Hepatocyte (in vitro differentiated cells): ENCODE measurements at regions not wholly inside any gene's neighbourhood (a gene's known extent, or its start where the extent isn't known, plus 50 kb on each side); places are given as distances from the start of the nearest gene placed in this dataset.

ENCODE experiments used
- DNase-seq: peaks from one replicate; pipeline ENCODE4 v3.0.0-alpha.2; 2016; ENCODE audit warnings: low spot score
- H2AFZ ChIP-seq: fragments of 200-600 bp; sonication (generic); 2 replicates; pipeline ENCODE4 v1.6.0; 2016; ENCODE audit warnings: antibody characterized with exemption, mild to moderate bottlenecking
- H3K27ac ChIP-seq: fragments of 200-600 bp; sonication (generic); 2 replicates; pipeline ENCODE4 v1.5.1; 2016; ENCODE audit warnings: mild to moderate bottlenecking
- H3K27me3 ChIP-seq: fragments of 200-600 bp; sonication (generic); 2 replicates; pipeline ENCODE4 v1.6.1; 2016
- H3K36me3 ChIP-seq: fragments of 200-600 bp; sonication (generic); replicated peaks from 2 replicates; pipeline ENCODE4 v1.5.1; 2016; ENCODE audit warnings: low read depth; ENCODE audit not compliant: insufficient read depth
- H3K4me1 ChIP-seq: fragments of 200-600 bp; sonication (generic); 2 replicates; pipeline ENCODE4 v1.5.1; 2016; ENCODE audit warnings: mild to moderate bottlenecking, moderate library complexity; ENCODE audit not compliant: insufficient read depth
- H3K4me2 ChIP-seq: fragments of 200-600 bp; sonication (generic); 2 replicates; pipeline ENCODE4 v1.6.0; 2016
- H3K4me3 ChIP-seq: fragments of 200-600 bp; sonication (generic); 2 replicates; pipeline ENCODE4 v1.5.1; 2016; ENCODE audit warnings: mild to moderate bottlenecking
- H3K79me2 ChIP-seq: fragments of 200-600 bp; sonication (generic); 2 replicates; pipeline ENCODE4 v1.6.0; 2017; ENCODE audit warnings: mild to moderate bottlenecking
- H3K9me2 ChIP-seq: fragments of 200-600 bp; sonication (generic); replicated peaks from 2 replicates; pipeline ENCODE4 v1.6.0; 2017; ENCODE audit warnings: mild to moderate bottlenecking; ENCODE audit not compliant: insufficient read depth
- H3K9me3 ChIP-seq: fragments of 200-600 bp; sonication (generic); 2 replicates; pipeline ENCODE4 v1.5.1; 2016; ENCODE audit warnings: low read depth, mild to moderate bottlenecking
- H4K20me1 ChIP-seq: fragments of 200-600 bp; sonication (generic); 2 replicates; pipeline ENCODE4 v1.6.0; 2016; ENCODE audit warnings: mild to moderate bottlenecking; ENCODE audit not compliant: insufficient read depth, poor library complexity, severe bottlenecking
- EZH2 ChIP-seq: fragments of 200-600 bp; sonication (generic); IDR thresholded peaks from 2 replicates; pipeline ENCODE4 v1.6.1; 2016; ENCODE audit warnings: antibody characterized with exemption, mild to moderate bottlenecking, borderline replicate concordance
- EZH2phosphoT487 ChIP-seq: fragments of 200-600 bp; sonication (generic); IDR thresholded peaks from one replicate; pipeline ENCODE4 v1.6.1; 2018; ENCODE audit warnings: antibody characterized with exemption, mild to moderate bottlenecking, low read depth, moderate library complexity; ENCODE audit not compliant: unreplicated experiment, severe bottlenecking
- WGBS: methylation state at CpG from one replicate; pipeline ENCODE4 v1.1.6; 2016; ENCODE audit warnings: low lambda C conversion rate; ENCODE audit errors: missing lambda C conversion rate; 5-methylcytosine and 5-hydroxymethylcytosine counted together
- TF ChIP-seq, protein P1 (sequence below): fragments of 200-600 bp; sonication (generic); IDR thresholded peaks from 2 replicates; pipeline ENCODE4 v1.5.1; 2016; ENCODE audit warnings: antibody characterized with exemption, mild to moderate bottlenecking; ENCODE audit not compliant: poor library complexity

DNA sequence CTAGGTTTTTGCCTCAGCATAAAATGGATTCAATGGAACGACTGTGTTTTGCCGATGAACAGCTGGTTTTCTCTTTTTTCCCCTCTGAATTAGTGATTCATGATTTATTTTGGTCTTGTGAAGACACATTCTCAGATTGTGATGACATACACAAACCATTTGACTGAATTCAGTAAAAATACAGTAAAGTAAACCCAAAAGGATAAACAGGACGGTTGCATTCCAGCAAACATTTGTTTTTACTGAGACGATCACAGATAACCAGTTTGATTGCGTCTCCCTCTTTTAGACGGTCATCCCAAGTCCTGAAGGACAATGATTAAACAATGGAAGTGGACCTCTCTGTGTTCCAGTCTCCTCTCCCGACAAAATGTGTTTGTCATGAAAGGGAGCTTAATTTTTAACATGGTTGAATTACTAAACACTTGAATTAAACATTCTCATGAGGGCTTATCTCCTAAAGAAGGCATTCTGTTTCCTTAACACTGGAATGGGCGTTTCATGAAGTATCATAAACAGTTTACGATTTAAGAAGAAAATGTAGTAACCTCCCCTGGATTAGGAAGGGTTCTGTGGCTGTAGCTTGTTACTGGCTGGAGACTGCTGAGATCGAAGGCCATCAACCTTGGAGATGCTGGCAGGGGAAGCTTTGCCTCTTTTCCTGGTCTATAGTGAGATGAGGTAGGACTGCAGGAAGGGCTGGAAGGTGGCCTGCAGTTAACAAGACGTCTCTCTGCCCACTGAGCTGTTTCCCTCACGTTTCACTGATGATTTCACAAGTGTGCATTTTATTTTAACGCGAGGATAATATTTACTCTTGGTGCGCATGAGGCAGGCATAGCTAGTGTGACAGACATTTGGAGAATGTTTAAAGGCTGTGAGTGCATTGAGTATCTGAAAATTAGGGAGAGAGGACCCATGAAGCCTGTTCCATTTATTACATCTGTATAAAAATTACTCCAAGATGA, 457.9 kb downstream of the FGF9 start:
- no peak overlapping the region for H2AFZ ChIP-seq
- no peak overlapping the region for H3K27ac ChIP-seq
- H3K4me2 ChIP-seq, result peak overlapping the region; percentile 44

DNA sequence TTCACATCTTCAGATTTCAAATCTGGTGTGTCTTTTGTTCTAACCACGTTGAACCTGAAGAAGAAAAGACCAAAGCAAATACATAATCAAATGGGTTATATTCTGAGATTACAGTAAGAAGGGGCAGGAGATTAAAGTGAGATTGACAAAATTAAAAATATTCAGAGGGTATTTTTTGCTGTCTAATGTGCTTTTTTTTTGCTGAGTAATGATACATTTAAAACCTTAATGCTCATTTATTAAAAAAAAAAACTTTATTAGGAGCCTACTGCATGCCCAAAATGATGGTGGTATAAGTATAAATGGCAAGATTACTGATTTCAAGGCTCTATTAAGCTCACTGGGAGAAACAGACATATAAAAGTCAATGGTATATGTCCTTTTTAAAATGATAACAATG, 459.4 kb downstream of the FGF9 start:
- no peaks in the 10 kb centered on the region for H3K79me2 ChIP-seq
- no peak overlapping the region for H3K4me3 ChIP-seq
- TF ChIP-seq EZH2 (no peak), EZH2phosphoT487 (no peak)
- TF ChIP-seq, protein P1, sequence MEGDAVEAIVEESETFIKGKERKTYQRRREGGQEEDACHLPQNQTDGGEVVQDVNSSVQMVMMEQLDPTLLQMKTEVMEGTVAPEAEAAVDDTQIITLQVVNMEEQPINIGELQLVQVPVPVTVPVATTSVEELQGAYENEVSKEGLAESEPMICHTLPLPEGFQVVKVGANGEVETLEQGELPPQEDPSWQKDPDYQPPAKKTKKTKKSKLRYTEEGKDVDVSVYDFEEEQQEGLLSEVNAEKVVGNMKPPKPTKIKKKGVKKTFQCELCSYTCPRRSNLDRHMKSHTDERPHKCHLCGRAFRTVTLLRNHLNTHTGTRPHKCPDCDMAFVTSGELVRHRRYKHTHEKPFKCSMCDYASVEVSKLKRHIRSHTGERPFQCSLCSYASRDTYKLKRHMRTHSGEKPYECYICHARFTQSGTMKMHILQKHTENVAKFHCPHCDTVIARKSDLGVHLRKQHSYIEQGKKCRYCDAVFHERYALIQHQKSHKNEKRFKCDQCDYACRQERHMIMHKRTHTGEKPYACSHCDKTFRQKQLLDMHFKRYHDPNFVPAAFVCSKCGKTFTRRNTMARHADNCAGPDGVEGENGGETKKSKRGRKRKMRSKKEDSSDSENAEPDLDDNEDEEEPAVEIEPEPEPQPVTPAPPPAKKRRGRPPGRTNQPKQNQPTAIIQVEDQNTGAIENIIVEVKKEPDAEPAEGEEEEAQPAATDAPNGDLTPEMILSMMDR, result no peak
- no peak overlapping the region for H3K4me2 ChIP-seq
- H3K4me1 ChIP-seq, result peaks cover 14% of the 10 kb centered on the region
- H4K20me1 ChIP-seq, result no peaks in the 10 kb centered on the region
- H2AFZ ChIP-seq, result no peak overlapping the region
- 85% methylated on average over 1 of the region's 1 CpG for WGBS
- H3K36me3 ChIP-seq, result no peaks in the 10 kb centered on the region
- H3K9me2 ChIP-seq, result no peaks in the 10 kb centered on the region
- H3K27me3 ChIP-seq, result no peaks in the 10 kb centered on the region
- no peak overlapping the region for H3K27ac ChIP-seq
- no peaks in the 10 kb centered on the region for H3K9me3 ChIP-seq
- no peak for DNase-seq

More for the DNA sequence above, 457.9 kb downstream of the FGF9 start:
- H3K9me2 ChIP-seq, result no peaks in the 10 kb centered on the region
- TF ChIP-seq EZH2 (no peak), EZH2phosphoT487 (no peak)
- TF ChIP-seq, protein P1, result no peak
- H4K20me1 ChIP-seq, result no peaks in the 10 kb centered on the region
- H3K27me3 ChIP-seq, result no peaks in the 10 kb centered on the region
- no peak overlapping the region for H3K4me3 ChIP-seq
- peaks cover 10% of the 10 kb centered on the region for H3K4me1 ChIP-seq
- no peaks in the 10 kb centered on the region for H3K9me3 ChIP-seq
- H3K36me3 ChIP-seq, result no peaks in the 10 kb centered on the region
- no peak for DNase-seq
- WGBS, result 45% methylated on average over 15 of the region's 15 CpGs
- no peaks in the 10 kb centered on the region for H3K79me2 ChIP-seq

DNA sequence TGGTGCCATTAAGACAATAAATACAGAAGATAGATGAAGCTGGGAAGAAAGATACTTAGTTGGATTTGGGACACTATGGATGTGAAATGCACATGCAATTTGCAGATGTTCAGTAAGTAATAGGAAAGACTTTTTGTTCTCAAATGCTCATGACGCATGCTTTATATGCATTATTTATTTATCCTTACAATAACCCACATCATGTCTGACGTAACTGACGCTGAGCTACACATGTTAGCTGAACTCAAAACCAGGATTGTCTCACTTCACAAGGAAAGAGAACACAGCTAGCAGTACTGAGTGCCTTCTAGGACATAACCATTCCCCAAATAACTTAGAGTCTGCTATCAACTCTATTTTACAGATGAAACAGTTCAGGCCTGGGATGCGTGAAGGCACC, 463.4 kb downstream of the FGF9 start:
- Histone ChIP-seq H3K4me1 (peaks cover 9% of the 10 kb centered on the region), H2AFZ (no peak overlapping the region), H3K36me3 (no peaks in the 10 kb centered on the region), H3K4me2 (no peak overlapping the region), H3K9me3 (no peaks in the 10 kb centered on the region), H3K79me2 (no peaks in the 10 kb centered on the region), H3K27me3 (no peaks in the 10 kb centered on the region), H4K20me1 (no peaks in the 10 kb centered on the region), H3K9me2 (no peaks in the 10 kb centered on the region), H3K27ac (no peak overlapping the region), H3K4me3 (no peak overlapping the region)
- 94% methylated on average over 4 of the region's 4 CpGs for WGBS
- no peak for DNase-seq
- TF ChIP-seq EZH2 (no peak), EZH2phosphoT487 (no peak)
- TF ChIP-seq, protein P1, result no peak
